ENCODE measurements at regions not wholly inside any gene's neighbourhood (a gene's known extent, or its start where the extent isn't known, plus 50 kb on each side); places are given as distances from the start of the nearest gene placed in this dataset.

DNA sequence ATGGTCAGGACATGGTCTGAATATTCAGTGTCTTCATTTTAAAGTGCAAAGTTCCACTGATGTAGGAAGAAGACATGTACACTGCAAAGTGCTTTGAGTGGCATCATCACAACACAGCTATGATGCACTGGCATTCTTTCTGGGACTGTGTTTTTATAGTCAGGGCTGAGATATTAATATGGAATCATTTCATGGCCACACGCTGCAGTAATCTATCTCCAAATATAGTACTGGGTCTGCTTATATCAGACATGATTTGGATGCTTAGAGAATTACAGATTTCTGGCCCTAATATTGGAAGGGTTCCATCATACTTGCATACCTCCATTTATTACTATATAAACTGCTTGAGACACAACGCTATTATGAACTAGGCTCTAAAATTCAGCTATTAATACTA lies 1170.9 kb downstream of the NLGN4X start:
- TF ChIP-seq RFX5 (IDR thresholded peaks at IDR 0.05; ENCODE audit: low read depth, low read length): no peak
- TF ChIP-seq POLR2A (IDR thresholded peaks at IDR 0.05; ENCODE audit: low read depth, low read length): no peak
- no peak for TF ChIP-seq CHD1 (IDR thresholded peaks at IDR 0.05; ENCODE audit: low read depth, low read length)
- TF ChIP-seq RAD21 (IDR thresholded peaks at IDR 0.05; ENCODE audit: low read length): no peak
- TF ChIP-seq, protein P1, sequence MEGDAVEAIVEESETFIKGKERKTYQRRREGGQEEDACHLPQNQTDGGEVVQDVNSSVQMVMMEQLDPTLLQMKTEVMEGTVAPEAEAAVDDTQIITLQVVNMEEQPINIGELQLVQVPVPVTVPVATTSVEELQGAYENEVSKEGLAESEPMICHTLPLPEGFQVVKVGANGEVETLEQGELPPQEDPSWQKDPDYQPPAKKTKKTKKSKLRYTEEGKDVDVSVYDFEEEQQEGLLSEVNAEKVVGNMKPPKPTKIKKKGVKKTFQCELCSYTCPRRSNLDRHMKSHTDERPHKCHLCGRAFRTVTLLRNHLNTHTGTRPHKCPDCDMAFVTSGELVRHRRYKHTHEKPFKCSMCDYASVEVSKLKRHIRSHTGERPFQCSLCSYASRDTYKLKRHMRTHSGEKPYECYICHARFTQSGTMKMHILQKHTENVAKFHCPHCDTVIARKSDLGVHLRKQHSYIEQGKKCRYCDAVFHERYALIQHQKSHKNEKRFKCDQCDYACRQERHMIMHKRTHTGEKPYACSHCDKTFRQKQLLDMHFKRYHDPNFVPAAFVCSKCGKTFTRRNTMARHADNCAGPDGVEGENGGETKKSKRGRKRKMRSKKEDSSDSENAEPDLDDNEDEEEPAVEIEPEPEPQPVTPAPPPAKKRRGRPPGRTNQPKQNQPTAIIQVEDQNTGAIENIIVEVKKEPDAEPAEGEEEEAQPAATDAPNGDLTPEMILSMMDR (conservative IDR thresholded peaks at IDR 0.05; ENCODE audit: low read depth, low read length): no peak

Data from IMR-90 (cell line).